ENCODE measurements at regions not wholly inside any gene's neighbourhood (a gene's known extent, or its start where the extent isn't known, plus 50 kb on each side); places are given as distances from the start of the nearest gene placed in this dataset.

GRCh38 chr7:15784694-15785030, 98.2 kb upstream of the MEOX2 start:
- TF ChIP-seq CTCF (conservative IDR thresholded peaks at IDR 0.05 in 1 of 2, IDR thresholded peaks at IDR 0.05 in 1 of 2; ENCODE audit: low read depth in 1 of 2, low read length in 2 of 2) (no peak), EZH2 (IDR thresholded peaks at IDR 0.05; ENCODE audit: low read length, missing control alignments) (no peak)
